ENCODE measurements at regions not wholly inside any gene's neighbourhood (a gene's known extent, or its start where the extent isn't known, plus 50 kb on each side); places are given as distances from the start of the nearest gene placed in this dataset.
A peak's percentile ranks its signal among the peaks of the same experiment; 100 is the strongest.

DNA sequence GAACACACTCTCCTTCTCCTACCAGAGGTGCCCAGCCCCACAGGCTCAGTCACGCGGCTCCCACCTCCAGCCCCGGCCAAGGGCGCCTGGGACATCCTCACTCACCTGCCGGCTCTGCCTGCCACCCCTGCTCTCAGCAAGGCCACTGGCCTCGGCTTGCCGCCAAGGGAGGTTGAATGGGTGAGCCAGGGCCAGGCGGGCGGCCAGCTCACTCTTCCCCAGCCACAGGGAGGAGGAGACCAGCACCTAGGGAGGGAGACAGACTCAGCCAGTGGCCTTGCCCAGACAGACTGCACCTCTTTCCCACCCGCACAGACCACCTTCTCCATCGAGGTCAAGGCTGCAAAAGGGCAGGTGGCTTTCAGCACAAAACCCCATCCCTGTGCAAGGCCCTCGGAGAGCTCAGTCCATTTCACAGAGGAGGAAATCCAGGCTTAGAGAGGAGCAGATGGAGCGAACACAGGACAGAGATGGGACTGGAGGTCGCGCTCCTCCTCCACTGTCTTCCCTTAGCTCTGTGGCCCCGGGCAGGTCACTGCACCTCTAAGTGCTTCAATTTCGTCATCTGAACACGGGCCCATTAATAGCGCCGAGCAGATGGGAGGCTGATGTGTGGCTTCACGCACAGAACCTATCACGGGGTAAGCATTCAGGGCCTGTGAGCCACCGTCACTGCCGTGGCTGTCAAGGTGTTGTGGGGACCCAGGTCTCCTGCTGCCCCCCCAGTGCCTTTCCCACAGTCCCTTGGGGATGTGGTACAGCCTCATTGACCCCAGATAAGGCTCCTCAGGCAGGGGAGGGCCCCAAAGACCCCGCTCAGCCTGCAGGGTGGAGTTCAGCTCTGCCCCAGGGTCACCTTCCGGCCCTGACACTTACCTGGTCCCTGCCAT lies 56.1 kb downstream of the RMI2 start:
- 0 to 100% (median 60%) methylated on average over 1 to 6 of the region's 26 CpGs; no CpG with 5 or more reads in 3 of the 10 experiments for WGBS, 10 experiments
- Histone ChIP-seq H3K27ac (no peak overlapping the region), H3K4me1 (replicated peaks in 1 of 2) (peaks cover 0 to 8% of the 10 kb centered on the region in 2 donors), H3K4me3 (no peak overlapping the region)
- in situ Hi-C loops (cut with MboI; ENCODE audit: low pct_unique_long_range_greater_than_20kb in 2 of 9, low sequenced_read_pairs in 9 of 9, unreplicated experiment in 9 of 9): loop anchor here in 5 of 9 experiments (10.0 to 25.0 kb wide), 5 partner anchors 236 to 661 kb away; no protein-coding TSS in a partner anchor
- peak in 1 of 8 experiments; percentile 5 for ATAC-seq (replicated peaks in 6 of 8)

DNA sequence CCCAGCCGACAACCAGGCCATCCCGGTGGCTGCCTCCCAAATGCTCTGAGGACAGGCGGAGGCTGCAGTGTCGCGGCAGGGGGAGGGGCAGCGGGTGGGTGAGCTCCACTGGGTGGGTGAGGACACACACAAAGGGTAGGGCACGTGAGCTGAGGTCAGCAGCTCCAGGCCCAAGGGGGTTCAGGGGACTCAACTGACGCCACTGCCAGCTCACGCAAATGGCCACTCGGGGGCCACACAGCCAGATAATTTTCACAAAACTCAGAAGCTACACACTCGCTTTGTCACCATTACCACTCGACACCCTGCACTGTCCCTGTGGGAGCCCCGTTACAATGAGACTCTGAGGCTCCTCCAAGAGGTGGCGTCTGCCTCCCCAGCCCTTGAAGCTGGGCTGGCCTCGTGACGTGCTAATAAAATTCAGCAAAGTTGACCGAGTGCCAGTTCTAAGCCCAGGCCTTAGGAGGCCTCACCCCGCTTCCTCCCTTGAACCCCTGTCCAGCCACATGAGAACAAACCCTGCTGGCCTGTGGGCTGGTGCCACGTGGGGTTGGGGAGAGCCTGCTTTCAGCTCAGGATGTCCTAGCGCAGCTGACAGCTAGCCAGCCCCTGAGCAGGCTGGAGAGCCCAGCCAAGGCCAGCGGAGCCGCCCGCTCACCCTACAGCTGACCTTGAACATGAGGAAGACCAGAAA lies 56.9 kb downstream of the RMI2 start:
- no peak overlapping the region for H3K4me3 ChIP-seq
- no peak overlapping the region for H3K27ac ChIP-seq
- ATAC-seq (replicated peaks in 6 of 8): peak; percentile 34 to 80 (median 74)
- in situ Hi-C loops (cut with MboI; ENCODE audit: low pct_unique_long_range_greater_than_20kb in 2 of 9, low sequenced_read_pairs in 9 of 9, unreplicated experiment in 9 of 9): loop anchor here in 5 of 9 experiments (10.0 to 25.0 kb wide), 5 partner anchors 235 to 660 kb away; no protein-coding TSS in a partner anchor
- 0 to 90% (median 61%) methylated on average over 1 to 6 of the region's 23 CpGs; no CpG with 5 or more reads in 7 of the 10 experiments for WGBS, 10 experiments
- H3K4me1 ChIP-seq (replicated peaks in 1 of 2): peaks cover 0 to 5% of the 10 kb centered on the region in 2 donors

DNA sequence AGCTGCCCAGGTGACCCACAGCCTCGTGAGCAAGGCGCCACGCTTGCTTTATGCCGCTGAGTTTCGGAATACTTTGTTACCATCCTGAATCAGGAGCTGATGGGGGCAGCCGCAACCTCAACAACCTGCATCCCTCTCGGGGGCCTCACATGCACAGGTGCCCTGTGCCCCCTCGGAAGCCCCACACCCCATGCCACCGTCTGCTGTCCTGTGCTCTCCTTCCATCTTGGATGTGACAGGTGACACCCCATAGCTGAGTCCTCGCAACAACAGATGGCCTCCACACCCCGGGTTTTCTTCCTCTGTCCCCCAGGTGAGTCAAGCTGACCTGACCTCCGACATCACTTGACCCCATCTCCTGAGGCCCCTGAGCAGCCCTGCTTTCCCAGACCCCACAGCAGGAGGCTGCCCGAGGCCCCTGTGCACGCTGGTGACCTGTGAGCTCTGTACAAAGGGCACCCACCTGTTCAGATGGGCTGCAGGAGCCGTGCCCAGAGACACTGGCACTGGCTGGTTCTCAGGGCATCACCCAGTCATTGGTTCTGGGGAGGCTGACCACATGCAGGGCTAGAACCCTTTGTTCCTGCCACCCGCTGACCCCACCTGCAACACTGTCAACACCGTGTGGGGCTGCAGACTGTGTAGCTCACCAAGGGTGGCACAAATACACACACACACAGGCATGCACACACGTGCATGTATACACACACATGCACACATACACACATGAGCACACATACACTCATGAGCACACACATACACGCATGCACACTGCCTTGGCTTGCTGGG lies 57.7 kb downstream of the RMI2 start:
- peaks cover 0 to 5% of the 10 kb centered on the region in 2 donors for H3K4me1 ChIP-seq (replicated peaks in 1 of 2)
- WGBS, 10 experiments: 43 to 100% (median 80%) methylated on average over 1 to 6 of the region's 19 CpGs; no CpG with 5 or more reads in 5 of the 10 experiments
- in situ Hi-C loops (cut with MboI; ENCODE audit: low pct_unique_long_range_greater_than_20kb in 2 of 9, low sequenced_read_pairs in 9 of 9, unreplicated experiment in 9 of 9): loop anchor here in 5 of 9 experiments (10.0 to 25.0 kb wide), 5 partner anchors 234 to 659 kb away; no protein-coding TSS in a partner anchor
- H3K27ac ChIP-seq: no peak overlapping the region
- ATAC-seq (replicated peaks in 6 of 8): no peak
- H3K4me3 ChIP-seq: no peak overlapping the region

DNA sequence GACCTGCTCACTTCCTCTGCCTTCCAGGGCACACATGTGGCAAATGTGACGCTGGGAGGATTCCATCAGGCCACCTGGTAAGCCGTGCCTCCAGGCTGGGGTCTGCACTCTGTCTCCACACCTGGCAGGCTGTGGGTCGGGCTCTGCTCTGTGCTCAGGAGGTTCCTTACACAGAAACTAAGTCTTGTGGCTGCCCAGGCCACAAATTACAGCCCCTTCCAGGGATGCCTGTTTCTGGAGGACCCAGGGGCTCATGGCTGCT lies 58.2 kb downstream of the RMI2 start:
- ATAC-seq (replicated peaks in 6 of 8): no peak
- in situ Hi-C loops (cut with MboI; ENCODE audit: low pct_unique_long_range_greater_than_20kb in 2 of 9, low sequenced_read_pairs in 9 of 9, unreplicated experiment in 9 of 9): loop anchor here in 5 of 9 experiments (10.0 to 25.0 kb wide), 5 partner anchors 234 to 659 kb away; no protein-coding TSS in a partner anchor
- Histone ChIP-seq H3K4me3 (no peak overlapping the region), H3K27ac (no peak overlapping the region), H3K4me1 (replicated peaks in 1 of 2) (peaks cover 0 to 5% of the 10 kb centered on the region in 2 donors)
- 83 to 100% (median 95%) methylated on average over 1 to 2 of the region's 3 CpGs; no CpG with 5 or more reads in 6 of the 10 experiments for WGBS, 10 experiments

DNA sequence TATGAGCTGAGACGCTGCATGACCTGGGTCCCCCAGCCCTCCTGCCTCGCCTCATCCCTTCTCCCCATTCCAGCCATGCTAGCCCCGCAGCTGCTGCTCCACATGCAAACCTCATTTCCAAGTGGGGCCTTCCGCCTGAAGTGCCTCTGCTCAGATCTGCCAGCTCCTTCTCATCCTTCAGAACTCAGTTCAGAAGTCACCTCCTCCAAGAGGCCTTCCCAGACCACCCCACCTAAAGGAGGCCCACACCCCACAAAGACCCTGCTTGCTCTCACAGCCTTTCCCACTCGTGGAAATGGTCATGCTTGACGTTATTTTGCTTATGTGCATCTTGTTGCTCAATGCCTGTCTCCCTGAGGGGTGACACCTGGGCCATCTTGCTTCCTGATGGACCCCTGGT lies 58.7 kb downstream of the RMI2 start:
- H3K4me1 ChIP-seq (replicated peaks in 1 of 2): peaks cover 0 to 5% of the 10 kb centered on the region in 2 donors
- no peak overlapping the region for H3K27ac ChIP-seq
- no peak overlapping the region for H3K4me3 ChIP-seq
- ATAC-seq (replicated peaks in 6 of 8): no peak
- in situ Hi-C loops (cut with MboI; ENCODE audit: low pct_unique_long_range_greater_than_20kb in 2 of 9, low sequenced_read_pairs in 9 of 9, unreplicated experiment in 9 of 9): loop anchor here in 5 of 9 experiments (10.0 to 25.0 kb wide), 5 partner anchors 233 to 658 kb away; no protein-coding TSS in a partner anchor
- 33 to 100% (median 60%) methylated on average over 1 to 3 of the region's 6 CpGs; no CpG with 5 or more reads in 3 of the 10 experiments for WGBS, 10 experiments

DNA sequence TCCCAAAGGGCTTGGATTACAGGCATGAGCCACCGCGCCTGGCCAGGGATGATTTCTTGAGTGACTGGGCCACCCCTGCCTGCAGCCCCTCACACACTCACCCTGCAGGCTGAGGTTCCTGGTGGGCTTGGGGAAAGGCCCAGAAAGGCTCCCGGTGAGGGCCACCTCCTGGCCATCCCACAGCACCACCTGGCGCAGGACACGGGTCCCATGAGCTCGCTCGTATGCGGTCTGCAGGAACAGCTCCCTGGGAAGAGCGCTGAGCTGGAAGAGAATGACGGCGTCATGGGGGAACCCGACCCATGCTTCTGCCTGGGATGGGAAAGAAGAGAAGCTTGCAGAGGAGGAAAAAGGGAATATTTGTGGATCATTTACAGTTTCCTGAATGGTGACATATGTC lies 59.3 kb downstream of the RMI2 start:
- 83 to 100% (median 96%) methylated on average over 1 to 10 of the region's 12 CpGs; no CpG with 5 or more reads in 7 of the 10 experiments for WGBS, 10 experiments
- peaks cover 0 to 5% of the 10 kb centered on the region in 2 donors for H3K4me1 ChIP-seq (replicated peaks in 1 of 2)
- no peak for ATAC-seq (replicated peaks in 6 of 8)
- in situ Hi-C loops (cut with MboI; ENCODE audit: low pct_unique_long_range_greater_than_20kb in 2 of 9, low sequenced_read_pairs in 9 of 9, unreplicated experiment in 9 of 9): loop anchor here in 5 of 9 experiments (10.0 to 25.0 kb wide), 5 partner anchors 233 to 658 kb away; no protein-coding TSS in a partner anchor
- H3K27ac ChIP-seq: no peak overlapping the region
- H3K4me3 ChIP-seq: no peak overlapping the region

DNA sequence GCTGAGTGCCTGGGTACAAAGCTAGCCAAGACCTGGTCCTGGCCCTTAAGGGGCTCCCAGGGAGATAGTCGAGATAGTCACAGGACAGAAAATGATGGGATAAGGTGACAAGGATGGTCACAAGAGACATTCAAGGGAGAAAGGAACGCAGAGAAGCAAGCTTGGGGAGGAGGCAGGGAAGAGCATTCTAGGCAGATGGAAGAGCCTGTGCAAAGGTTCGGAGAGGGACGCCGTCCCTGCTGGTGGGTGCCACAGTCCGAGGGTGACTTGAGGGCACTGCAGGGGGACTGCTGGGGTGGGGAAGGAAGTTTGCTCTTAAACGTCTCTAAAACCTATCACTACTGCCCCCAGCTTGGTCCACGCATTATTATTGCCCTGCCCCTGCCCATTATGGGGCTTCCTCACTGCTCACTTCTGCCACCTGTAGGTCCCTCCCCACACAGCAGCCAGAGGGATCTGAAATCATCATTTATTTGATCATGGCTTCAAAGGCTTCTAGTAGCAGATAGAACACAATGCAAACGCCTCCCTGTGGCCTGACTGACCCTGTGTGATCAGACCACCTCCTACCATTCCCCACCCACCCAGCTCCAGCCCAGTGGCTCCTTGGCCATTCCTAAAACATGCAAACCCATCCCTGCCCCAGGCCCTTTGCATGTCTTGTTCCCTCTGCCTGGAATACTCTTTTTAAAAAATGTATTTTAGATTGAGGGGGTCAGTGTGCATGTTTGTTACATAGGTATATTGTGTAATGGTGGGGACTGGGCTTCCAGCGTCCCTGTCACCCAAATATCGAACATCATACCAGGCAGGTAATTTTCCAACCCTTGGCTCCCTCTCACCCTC lies 60.3 kb downstream of the RMI2 start:
- peak in 3 of 8 experiments; percentile 22 to 52 (median 46) for ATAC-seq (replicated peaks in 6 of 8)

DNA sequence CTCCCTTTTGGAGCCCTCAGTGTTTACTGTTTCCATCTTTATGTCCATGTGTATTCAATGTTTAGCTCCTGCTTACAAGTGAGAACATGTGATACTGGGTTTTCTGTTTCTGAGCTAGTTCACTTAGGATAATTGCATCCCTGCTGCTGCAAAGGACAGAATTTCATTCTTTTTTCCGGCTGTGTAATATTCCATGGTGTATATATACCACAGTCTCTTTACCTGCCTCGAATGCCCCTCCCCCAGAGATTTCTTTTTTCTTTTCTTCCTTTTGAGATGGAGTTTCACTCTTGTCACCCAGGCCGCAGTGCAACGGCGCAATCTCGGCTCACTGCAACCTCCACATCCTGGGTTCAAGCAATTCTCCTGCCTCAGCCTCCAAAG lies 60.9 kb downstream of the RMI2 start:
- Histone ChIP-seq H3K4me1 (replicated peaks in 1 of 2) (peaks cover 0 to 5% of the 10 kb centered on the region in 2 donors), H3K27ac (no peak overlapping the region), H3K4me3 (no peak overlapping the region)
- ATAC-seq (replicated peaks in 6 of 8): no peak
- in situ Hi-C loops (cut with MboI; ENCODE audit: low pct_unique_long_range_greater_than_20kb in 2 of 9, low sequenced_read_pairs in 9 of 9, unreplicated experiment in 9 of 9): loop anchor here in 5 of 9 experiments (10.0 to 25.0 kb wide), 5 partner anchors 231 to 656 kb away; no protein-coding TSS in a partner anchor
- WGBS, 10 experiments: 29 to 100% (median 84%) methylated on average over 1 to 5 of the region's 6 CpGs; no CpG with 5 or more reads in 2 of the 10 experiments

More for the DNA sequence above, 60.3 kb downstream of the RMI2 start:
- in situ Hi-C loops (cut with MboI; ENCODE audit: low pct_unique_long_range_greater_than_20kb in 2 of 9, low sequenced_read_pairs in 9 of 9, unreplicated experiment in 9 of 9): loop anchor here in 5 of 9 experiments (10.0 to 25.0 kb wide), 5 partner anchors 232 to 657 kb away; no protein-coding TSS in a partner anchor
- no peak overlapping the region for H3K4me3 ChIP-seq
- no peak overlapping the region for H3K27ac ChIP-seq
- peaks cover 0 to 5% of the 10 kb centered on the region in 2 donors for H3K4me1 ChIP-seq (replicated peaks in 1 of 2)
- 0 to 100% (median 82%) methylated on average over 1 to 4 of the region's 11 CpGs; no CpG with 5 or more reads in 3 of the 10 experiments for WGBS, 10 experiments

DNA sequence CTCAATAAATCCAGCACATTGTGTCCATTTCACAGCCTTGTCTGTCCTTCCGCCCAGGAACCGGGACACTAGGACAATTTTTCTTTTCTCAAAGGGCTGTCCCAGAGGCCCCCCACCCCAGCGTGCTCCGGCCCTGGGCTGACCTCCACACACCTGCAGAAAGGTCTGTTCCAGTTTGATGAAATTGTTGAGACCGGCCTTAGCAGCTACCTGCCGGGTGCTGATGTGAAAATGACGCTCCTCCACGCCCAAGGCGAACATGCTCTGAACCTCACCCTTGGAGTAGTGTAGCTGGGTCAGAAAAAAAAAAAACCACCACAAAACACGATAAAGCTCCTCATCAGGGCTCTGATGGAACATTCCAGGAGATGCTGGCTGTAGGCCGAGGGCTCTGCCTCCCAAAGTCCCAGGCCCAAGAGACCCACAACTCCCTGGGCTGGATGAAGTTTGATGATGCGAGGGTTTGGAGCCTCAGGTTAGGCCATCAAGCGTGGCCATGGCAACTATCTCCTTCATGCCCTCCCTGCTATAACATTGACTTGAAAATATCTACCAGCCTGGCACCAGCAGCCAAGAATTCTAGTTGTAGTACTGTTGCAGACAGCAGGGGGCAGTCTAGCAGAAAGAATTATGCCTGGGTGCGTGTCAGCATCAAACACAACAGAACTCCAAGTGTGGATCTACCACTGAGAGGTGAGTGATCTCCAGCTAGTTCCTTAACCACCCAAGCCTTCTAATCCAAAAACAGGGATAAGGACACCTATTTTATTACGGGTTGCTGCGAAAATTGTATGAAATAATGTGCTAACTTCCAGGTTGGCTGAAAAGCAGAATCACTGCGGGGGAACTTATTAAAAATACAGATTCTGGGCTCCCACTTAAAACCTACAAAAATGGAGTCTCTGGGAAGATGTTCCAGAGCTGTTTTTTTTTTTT lies 62.1 kb downstream of the RMI2 start:
- WGBS, 10 experiments: 25 to 100% (median 69%) methylated on average over 2 to 15 of the region's 17 CpGs
- peaks cover 0 to 4% of the 10 kb centered on the region in 2 donors for H3K4me1 ChIP-seq (replicated peaks in 1 of 2)
- H3K27ac ChIP-seq: no peak overlapping the region
- ATAC-seq (replicated peaks in 6 of 8): peak in 4 of 8 experiments; percentile 30 to 85 (median 78)
- in situ Hi-C loops (cut with MboI; ENCODE audit: low pct_unique_long_range_greater_than_20kb in 2 of 9, low sequenced_read_pairs in 9 of 9, unreplicated experiment in 9 of 9): loop anchor here in 5 of 9 experiments (10.0 to 25.0 kb wide), 5 partner anchors 230 to 655 kb away; no protein-coding TSS in a partner anchor
- no peak overlapping the region for H3K4me3 ChIP-seq

DNA sequence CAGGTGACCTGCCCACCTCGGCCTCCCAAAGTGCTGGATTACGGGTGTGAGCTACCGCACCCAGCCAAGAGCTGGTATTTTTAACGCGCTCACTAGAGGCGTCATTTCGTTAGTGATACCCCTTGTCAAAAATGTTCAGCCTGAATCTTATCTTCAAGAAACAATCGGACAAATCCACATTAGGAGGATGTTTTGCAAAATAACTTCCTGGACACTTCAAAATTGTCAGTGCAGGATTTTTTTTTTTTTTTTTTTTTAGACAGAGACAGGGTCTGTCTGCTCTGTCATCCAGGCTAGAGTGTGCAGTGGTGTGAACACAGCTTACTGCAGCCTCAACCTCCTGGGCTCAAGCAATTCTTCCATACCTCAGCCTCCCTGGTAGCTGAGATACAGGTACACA lies 63.0 kb downstream of the RMI2 start:
- no peak for ATAC-seq (replicated peaks in 6 of 8)
- H3K4me1 ChIP-seq (replicated peaks in 1 of 2): no peaks in the 10 kb centered on the region
- in situ Hi-C loops (cut with MboI; ENCODE audit: low pct_unique_long_range_greater_than_20kb in 2 of 9, low sequenced_read_pairs in 9 of 9, unreplicated experiment in 9 of 9): loop anchor here in 5 of 9 experiments (10.0 to 25.0 kb wide), 5 partner anchors 229 to 654 kb away; no protein-coding TSS in a partner anchor
- 60 to 100% (median 88%) methylated on average over 1 to 7 of the region's 8 CpGs; no CpG with 5 or more reads in 2 of the 10 experiments for WGBS, 10 experiments
- H3K27ac ChIP-seq: no peak overlapping the region
- H3K4me3 ChIP-seq: no peak overlapping the region

Measured in motor neuron (in vitro differentiated cells).